NCI-H69 (cell line): ENCODE measurements at regions not wholly inside any gene's neighbourhood (a gene's known extent, or its start where the extent isn't known, plus 50 kb on each side); places are given as distances from the start of the nearest gene placed in this dataset.
A peak's percentile ranks its signal among the peaks of the same experiment; 100 is the strongest.
"Not testable (repeated sequence)": the region's sequence is repeated elsewhere in the genome, so short reads cannot be mapped to it uniquely, and the experiment has no call there.

ENCODE experiments used
- DNase-seq: peaks from one replicate; lab custom pipeline; 2025; lab: John Stamatoyannopoulos, UW

GRCh38 chr4:77446601-77447000 lies 159.0 kb upstream of the CXCL13 start:
- no peak for DNase-seq

- DNase-seq = no peak
Measured at GRCh38 chr4:77449171-77449570, 156.4 kb upstream of the CXCL13 start.

GRCh38 chr4:77450006-77450405 lies 155.6 kb upstream of the CXCL13 start:
- no peak for DNase-seq

GRCh38 chr4:77451530-77451929 lies 154.1 kb upstream of the CXCL13 start:
- DNase-seq = no peak

GRCh38 chr4:77452117-77452516 lies 153.5 kb upstream of the CXCL13 start:
- not testable (repeated sequence) for DNase-seq

- no peak for DNase-seq
Measured at GRCh38 chr4:77453911-77454310, 151.7 kb upstream of the CXCL13 start.

GRCh38 chr4:77454858-77455257 lies 150.8 kb upstream of the CXCL13 start:
- DNase-seq = no peak

GRCh38 chr4:77464100-77464499 lies 141.5 kb upstream of the CXCL13 start:
- DNase-seq = peak; percentile 9

GRCh38 chr4:77465271-77465670 lies 140.3 kb upstream of the CXCL13 start:
- peak; percentile 1 for DNase-seq

GRCh38 chr4:77466430-77466829 lies 139.2 kb upstream of the CXCL13 start:
- DNase-seq = no peak

GRCh38 chr4:77471821-77472495 lies 133.7 kb upstream of the CXCL13 start:
- DNase-seq = no peak

GRCh38 chr4:77473509-77473908 lies 132.1 kb upstream of the CXCL13 start:
- peak; percentile 0 for DNase-seq

- DNase-seq = no peak
Measured at GRCh38 chr4:77481856-77482255, 123.8 kb upstream of the CXCL13 start.

- no peak for DNase-seq
Measured at GRCh38 chr4:77488882-77489281, 116.7 kb upstream of the CXCL13 start.

- no peak for DNase-seq
Measured at GRCh38 chr4:77493120-77493752, 112.4 kb upstream of the CXCL13 start.

- no peak for DNase-seq
Measured at GRCh38 chr4:77493829-77494551, 111.6 kb upstream of the CXCL13 start.

GRCh38 chr4:77496457-77496856 lies 109.2 kb upstream of the CXCL13 start:
- no peak for DNase-seq

GRCh38 chr4:77500801-77501200 lies 104.8 kb upstream of the CXCL13 start:
- DNase-seq = no peak

GRCh38 chr4:77501240-77501639 lies 104.4 kb upstream of the CXCL13 start:
- DNase-seq = no peak

- no peak for DNase-seq
Measured at GRCh38 chr4:77501851-77502250, 103.8 kb upstream of the CXCL13 start.

GRCh38 chr4:77504407-77504806 lies 101.2 kb upstream of the CXCL13 start:
- DNase-seq = no peak

- no peak for DNase-seq
Measured at GRCh38 chr4:77505275-77505957, 100.2 kb upstream of the CXCL13 start.

- DNase-seq = no peak
Measured at GRCh38 chr4:77505958-77506319, 99.7 kb upstream of the CXCL13 start.
